GM23338 (cell line): ENCODE measurements at regions not wholly inside any gene's neighbourhood (a gene's known extent, or its start where the extent isn't known, plus 50 kb on each side); places are given as distances from the start of the nearest gene placed in this dataset.

ENCODE experiments used
- ATAC-seq: fragments of 200-7000 bp; cut with Tn5 transposase; 3 replicates; pipeline ENCODE4 v1.9.1; 2020
- DNase-seq: peaks from one replicate; pipeline ENCODE4 v3.0.0-alpha.2; 2015; ENCODE audit warnings: low spot score
- H2AFZ ChIP-seq: fragments of 200-600 bp; sonication (generic); 2 replicates; pipeline ENCODE4 v1.8.0; 2016; ENCODE audit warnings: antibody characterized with exemption, mild to moderate bottlenecking, moderate library complexity
- H3F3A ChIP-seq: fragments of 200-600 bp; sonication (generic); replicated peaks from 2 replicates; pipeline ENCODE4 v1.8.0; 2017; ENCODE audit warnings: antibody characterized with exemption, mixed run types, low read depth
- H3K27ac ChIP-seq: fragments of 200-600 bp; sonication (generic); 2 replicates; pipeline ENCODE4 v1.6.1; 2016; ENCODE audit warnings: low read depth
- H3K27me3 ChIP-seq: fragments of 200-600 bp; sonication (generic); 2 replicates; pipeline ENCODE4 v1.8.0; 2016; ENCODE audit warnings: mild to moderate bottlenecking, mixed run types, moderate library complexity; ENCODE audit not compliant: insufficient read depth
- H3K36me3 ChIP-seq: fragments of 200-600 bp; sonication (generic); 2 replicates; pipeline ENCODE4 v1.8.0; 2016; ENCODE audit warnings: mild to moderate bottlenecking; ENCODE audit not compliant: insufficient read depth
- H3K4me1 ChIP-seq: fragments of 200-600 bp; sonication (generic); 2 replicates; pipeline ENCODE4 v1.8.0; 2016; ENCODE audit warnings: mild to moderate bottlenecking, moderate library complexity; ENCODE audit not compliant: insufficient read depth
- H3K4me2 ChIP-seq: fragments of 200-600 bp; sonication (generic); 2 replicates; pipeline ENCODE4 v1.7.1; 2017; ENCODE audit warnings: mixed run types
- H3K4me3 ChIP-seq: fragments of 200-600 bp; sonication (generic); 2 replicates; pipeline ENCODE4 v1.6.1; 2016; ENCODE audit warnings: mixed run types
- H3K79me2 ChIP-seq: fragments of 200-600 bp; sonication (generic); replicated peaks from 2 replicates; pipeline ENCODE4 v1.8.0; 2017; ENCODE audit warnings: mild to moderate bottlenecking; ENCODE audit not compliant: insufficient read depth
- H3K9me2 ChIP-seq: fragments of 200-600 bp; sonication (generic); 2 replicates; pipeline ENCODE4 v1.8.0; 2017; ENCODE audit not compliant: insufficient read depth
- H4K20me1 ChIP-seq: fragments of 200-600 bp; sonication (generic); replicated peaks from 2 replicates; pipeline ENCODE4 v1.8.0; 2017; ENCODE audit warnings: mild to moderate bottlenecking; ENCODE audit not compliant: insufficient read depth
- H3K27ac Mint-ChIP-seq: 2 replicates; pipeline ENCODE4 v1.8.0; 2020; ENCODE audit warnings: inconsistent platforms, mild to moderate bottlenecking, moderate library complexity, mixed read lengths
- H3K27me3 Mint-ChIP-seq: 3 replicates; pipeline ENCODE4 v1.8.0; 2022; ENCODE audit warnings: low read depth, mild to moderate bottlenecking, moderate library complexity, mixed read lengths, inconsistent platforms; ENCODE audit not compliant: insufficient read depth, poor library complexity
- H3K36me3 Mint-ChIP-seq: 3 replicates; pipeline ENCODE4 v1.8.0; 2021; ENCODE audit warnings: low read depth, mild to moderate bottlenecking, inconsistent platforms, moderate library complexity, mixed read lengths
- H3K4me1 Mint-ChIP-seq: 3 replicates; pipeline ENCODE4 v1.8.0; 2020; ENCODE audit warnings: mild to moderate bottlenecking, inconsistent platforms, mixed read lengths
- H3K4me3 Mint-ChIP-seq: 3 replicates; pipeline ENCODE4 v1.8.0; 2021; ENCODE audit warnings: moderate library complexity, mild to moderate bottlenecking, inconsistent platforms, mixed read lengths
- H3K9me3 Mint-ChIP-seq: 3 replicates; pipeline ENCODE4 v1.8.0; 2020; ENCODE audit warnings: moderate library complexity, mild to moderate bottlenecking, inconsistent platforms, mixed read lengths
- ETS1 ChIP-seq: IDR thresholded peaks from 2 replicates; pipeline ENCODE4 v1.6.1; 2016; ENCODE audit warnings: antibody characterized with exemption
- EZH2phosphoT487 ChIP-seq: fragments of 200-600 bp; sonication (generic); IDR thresholded peaks from one replicate; pipeline ENCODE4 v1.8.1; 2018; ENCODE audit warnings: antibody characterized with exemption; ENCODE audit not compliant: unreplicated experiment
- JUNB ChIP-seq: IDR thresholded peaks from one replicate; pipeline ENCODE4 v1.6.1; 2016; ENCODE audit warnings: antibody characterized with exemption; ENCODE audit not compliant: unreplicated experiment
- POLR2AphosphoS5 ChIP-seq: IDR thresholded peaks from 2 replicates; pipeline ENCODE4 v1.6.1; 2016; ENCODE audit warnings: antibody characterized with exemption, low read depth
- ZNF331 ChIP-seq: fragments of 250-450 bp; sonication (Bioruptor Pico); IDR thresholded peaks from 2 replicates; pipeline ENCODE4 v1.5.0; 2020; ENCODE audit warnings: low read depth, mild to moderate bottlenecking, moderate library complexity
- ZNF462 ChIP-seq: fragments of 250-450 bp; sonication (Bioruptor Pico); IDR thresholded peaks from 2 replicates; pipeline ENCODE4 v1.5.0; 2020; ENCODE audit warnings: mild to moderate bottlenecking, moderate library complexity
- TF ChIP-seq, protein P1 (sequence below), 2 experiments: fragments of 200-600 bp in 1 of 2; sonication (generic) in 1 of 2; conservative IDR thresholded peaks; 2 replicates each; pipeline versions ENCODE4 v1.5.1 to v1.6.1; 2016 to 2017; ENCODE audit warnings: antibody characterized with exemption in 2 of 2, low read depth in 2 of 2, mild to moderate bottlenecking in 2 of 2, moderate library complexity in 1 of 2
- TF ChIP-seq, protein P2 (sequence below): IDR thresholded peaks from one replicate; pipeline ENCODE4 v1.6.1; 2018; ENCODE audit warnings: antibody characterized with exemption; ENCODE audit not compliant: unreplicated experiment

DNA sequence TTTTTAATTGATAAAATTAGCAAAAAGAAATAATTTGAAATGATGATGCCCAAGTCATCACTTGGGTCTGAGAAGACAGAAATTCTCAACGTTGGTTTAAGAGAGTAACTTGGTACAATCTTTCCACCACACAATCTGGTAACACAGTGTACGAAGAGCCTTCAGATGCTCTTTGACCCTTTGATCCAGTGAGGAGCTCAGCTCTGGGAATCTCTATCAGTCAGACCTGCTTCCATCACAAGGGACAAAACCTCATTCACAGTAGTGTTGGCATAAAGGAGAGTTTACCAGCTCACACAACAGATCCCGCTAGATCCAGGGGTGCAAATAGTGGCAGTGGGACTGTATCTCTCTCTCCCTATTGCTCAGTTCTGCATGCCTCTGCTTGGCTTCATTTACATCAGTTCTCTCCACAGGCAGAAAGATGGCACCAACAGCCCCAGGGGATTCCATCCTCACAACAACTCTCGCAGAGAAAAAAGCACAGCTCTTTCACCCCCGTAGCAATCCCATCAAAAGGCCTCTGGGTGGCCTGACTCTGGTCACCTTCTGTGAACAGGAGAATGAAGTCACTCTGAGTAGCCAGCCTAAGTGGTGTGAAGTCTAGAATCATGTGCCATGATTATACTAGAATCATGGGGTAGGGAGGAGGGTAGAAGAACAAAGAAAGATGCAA lies 119.7 kb downstream of the ZNF281 start:
- TF ChIP-seq EZH2phosphoT487 (no peak), ZNF331 (CRISPR knock-in tag) (no peak)
- TF ChIP-seq, protein P1, sequence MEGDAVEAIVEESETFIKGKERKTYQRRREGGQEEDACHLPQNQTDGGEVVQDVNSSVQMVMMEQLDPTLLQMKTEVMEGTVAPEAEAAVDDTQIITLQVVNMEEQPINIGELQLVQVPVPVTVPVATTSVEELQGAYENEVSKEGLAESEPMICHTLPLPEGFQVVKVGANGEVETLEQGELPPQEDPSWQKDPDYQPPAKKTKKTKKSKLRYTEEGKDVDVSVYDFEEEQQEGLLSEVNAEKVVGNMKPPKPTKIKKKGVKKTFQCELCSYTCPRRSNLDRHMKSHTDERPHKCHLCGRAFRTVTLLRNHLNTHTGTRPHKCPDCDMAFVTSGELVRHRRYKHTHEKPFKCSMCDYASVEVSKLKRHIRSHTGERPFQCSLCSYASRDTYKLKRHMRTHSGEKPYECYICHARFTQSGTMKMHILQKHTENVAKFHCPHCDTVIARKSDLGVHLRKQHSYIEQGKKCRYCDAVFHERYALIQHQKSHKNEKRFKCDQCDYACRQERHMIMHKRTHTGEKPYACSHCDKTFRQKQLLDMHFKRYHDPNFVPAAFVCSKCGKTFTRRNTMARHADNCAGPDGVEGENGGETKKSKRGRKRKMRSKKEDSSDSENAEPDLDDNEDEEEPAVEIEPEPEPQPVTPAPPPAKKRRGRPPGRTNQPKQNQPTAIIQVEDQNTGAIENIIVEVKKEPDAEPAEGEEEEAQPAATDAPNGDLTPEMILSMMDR (conservative IDR thresholded peaks at IDR 0.05; ENCODE audit: low read depth in 2 of 2), result peak; percentile 37 to 59
- Histone ChIP-seq H4K20me1 (no peaks in the 10 kb centered on the region), H3K4me1 (peaks cover 18% of the 10 kb centered on the region), H3K4me2 (peak overlapping the region; percentile 21; the same call in 1 of the 2 replicates), H3K27me3 (peaks cover 27% of the 10 kb centered on the region), H3K9me2 (no peaks in the 10 kb centered on the region), H3K79me2 (no peaks in the 10 kb centered on the region), H2AFZ (no peak overlapping the region), H3F3A (no peaks in the 10 kb centered on the region), H3K36me3 (no peaks in the 10 kb centered on the region), H3K4me3 (no peak overlapping the region), H3K27ac (no peak overlapping the region)
- no peaks in the 10 kb centered on the region for H3K9me3 Mint-ChIP-seq
- peaks cover 3% of the 10 kb centered on the region for H3K27me3 Mint-ChIP-seq
- no peaks in the 10 kb centered on the region; the same call in 2 of the 3 replicates for H3K36me3 Mint-ChIP-seq
- no peak overlapping the region for H3K4me3 Mint-ChIP-seq
- DNase-seq (peak; percentile 82), ATAC-seq (peak; percentile 98)
- peaks cover 16% of the 10 kb centered on the region for H3K4me1 Mint-ChIP-seq
- no peak overlapping the region for H3K27ac Mint-ChIP-seq

GRCh38 chr1:200288226-200288625 lies 121.6 kb downstream of the ZNF281 start:
- no peak for DNase-seq
- no peaks in the 10 kb centered on the region; the same call in 2 of the 3 replicates for H3K36me3 Mint-ChIP-seq
- H3K9me2 ChIP-seq, result no peaks in the 10 kb centered on the region
- TF ChIP-seq EZH2phosphoT487 (no peak), ETS1 (no peak), ZNF462 (CRISPR knock-in tag) (no peak), JUNB (no peak), POLR2AphosphoS5 (no peak)
- TF ChIP-seq, protein P2, sequence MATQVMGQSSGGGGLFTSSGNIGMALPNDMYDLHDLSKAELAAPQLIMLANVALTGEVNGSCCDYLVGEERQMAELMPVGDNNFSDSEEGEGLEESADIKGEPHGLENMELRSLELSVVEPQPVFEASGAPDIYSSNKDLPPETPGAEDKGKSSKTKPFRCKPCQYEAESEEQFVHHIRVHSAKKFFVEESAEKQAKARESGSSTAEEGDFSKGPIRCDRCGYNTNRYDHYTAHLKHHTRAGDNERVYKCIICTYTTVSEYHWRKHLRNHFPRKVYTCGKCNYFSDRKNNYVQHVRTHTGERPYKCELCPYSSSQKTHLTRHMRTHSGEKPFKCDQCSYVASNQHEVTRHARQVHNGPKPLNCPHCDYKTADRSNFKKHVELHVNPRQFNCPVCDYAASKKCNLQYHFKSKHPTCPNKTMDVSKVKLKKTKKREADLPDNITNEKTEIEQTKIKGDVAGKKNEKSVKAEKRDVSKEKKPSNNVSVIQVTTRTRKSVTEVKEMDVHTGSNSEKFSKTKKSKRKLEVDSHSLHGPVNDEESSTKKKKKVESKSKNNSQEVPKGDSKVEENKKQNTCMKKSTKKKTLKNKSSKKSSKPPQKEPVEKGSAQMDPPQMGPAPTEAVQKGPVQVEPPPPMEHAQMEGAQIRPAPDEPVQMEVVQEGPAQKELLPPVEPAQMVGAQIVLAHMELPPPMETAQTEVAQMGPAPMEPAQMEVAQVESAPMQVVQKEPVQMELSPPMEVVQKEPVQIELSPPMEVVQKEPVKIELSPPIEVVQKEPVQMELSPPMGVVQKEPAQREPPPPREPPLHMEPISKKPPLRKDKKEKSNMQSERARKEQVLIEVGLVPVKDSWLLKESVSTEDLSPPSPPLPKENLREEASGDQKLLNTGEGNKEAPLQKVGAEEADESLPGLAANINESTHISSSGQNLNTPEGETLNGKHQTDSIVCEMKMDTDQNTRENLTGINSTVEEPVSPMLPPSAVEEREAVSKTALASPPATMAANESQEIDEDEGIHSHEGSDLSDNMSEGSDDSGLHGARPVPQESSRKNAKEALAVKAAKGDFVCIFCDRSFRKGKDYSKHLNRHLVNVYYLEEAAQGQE, result no peak

More at GRCh38 chr1:200288226-200288625, 121.6 kb downstream of the ZNF281 start:
- no peak overlapping the region for H3K4me3 Mint-ChIP-seq
- no peak for ATAC-seq
- Histone ChIP-seq H3K4me2 (no peak overlapping the region), H3K27ac (no peak overlapping the region), H3K79me2 (no peaks in the 10 kb centered on the region), H3K4me3 (no peak overlapping the region), H2AFZ (no peak overlapping the region), H3K4me1 (peaks cover 18% of the 10 kb centered on the region), H3K36me3 (no peaks in the 10 kb centered on the region), H3K27me3 (peaks cover 27% of the 10 kb centered on the region), H3F3A (no peaks in the 10 kb centered on the region), H4K20me1 (no peaks in the 10 kb centered on the region)
- peaks cover 16% of the 10 kb centered on the region for H3K4me1 Mint-ChIP-seq
- no peak overlapping the region for H3K27ac Mint-ChIP-seq
- H3K27me3 Mint-ChIP-seq, result peaks cover 7% of the 10 kb centered on the region
- no peaks in the 10 kb centered on the region for H3K9me3 Mint-ChIP-seq
